Prostate gland (tissue), 2 donors: ENCODE measurements at regions not wholly inside any gene's neighbourhood (a gene's known extent, or its start where the extent isn't known, plus 50 kb on each side); places are given as distances from the start of the nearest gene placed in this dataset.

ENCODE experiments used
- DNase-seq: peaks from one replicate; pipeline ENCODE4 v3.0.0-alpha.2; 2019; ENCODE audit warnings: low spot score
- H3K27ac ChIP-seq, 2 donors: fragments of 200-600 bp; sonication (generic); 2 replicates each; pipeline ENCODE4 v1.5.1; 2017 to 2019
- H3K27me3 ChIP-seq: fragments of 200-600 bp; sonication (generic); replicated peaks from 2 replicates; pipeline ENCODE4 v1.5.1; 2019; ENCODE audit not compliant: insufficient read depth
- H3K36me3 ChIP-seq, 2 donors: fragments of 200-600 bp; sonication (generic); 1 replicate in 1 of 2; 2 replicates in 1 of 2; pipeline versions ENCODE4 v1.5.1 to v1.8.1; 2017 to 2019
- H3K4me1 ChIP-seq: fragments of 200-600 bp; sonication (generic); replicated peaks from 2 replicates; pipeline ENCODE4 v1.5.1; 2019
- H3K4me3 ChIP-seq, 2 donors: fragments of 200-600 bp; sonication (generic); 2 replicates each; pipeline ENCODE4 v1.5.1; 2017 to 2019
- H3K9me3 ChIP-seq: fragments of 200-600 bp; sonication (generic); 2 replicates; pipeline ENCODE4 v1.5.1; 2017
- CTCF ChIP-seq, 4 experiments: fragments of 200-600 bp in 2 of 4; fragments of 450-650 bp in 2 of 4; sonication (generic) in 2 of 4; IDR thresholded peaks; 1 replicate in 3 of 4; 2 replicates in 1 of 4; pipeline ENCODE4 v1.5.1; 2016 to 2019; ENCODE audit warnings: antibody characterized with exemption in 4 of 4, mild to moderate bottlenecking in 2 of 4, moderate library complexity in 2 of 4
- POLR2A ChIP-seq: fragments of 450-650 bp; IDR thresholded peaks from one replicate; pipeline ENCODE4 v1.6.1; 2016; ENCODE audit warnings: antibody characterized with exemption, mild to moderate bottlenecking
- POLR2AphosphoS5 ChIP-seq: sonication (generic); formaldehyde crosslinking; IDR thresholded peaks from one replicate; pipeline ENCODE4 v1.6.1; 2017; ENCODE audit warnings: antibody characterized with exemption
- WGBS: methylation state at CpG from one replicate; pipeline ENCODE4 v1.1.5; 2018; 5-methylcytosine and 5-hydroxymethylcytosine counted together
- intact Hi-C: fragments of 100-400 bp; cut with DNase I; formaldehyde crosslinking; loops from one replicate; pipeline ENCODE4 v1.14.2; 2022

GRCh38 chr9:12625844-12626243, 67.3 kb upstream of the TYRP1 start:
- no peak overlapping the region for H3K27ac ChIP-seq
- no peaks in the 10 kb centered on the region for H3K27me3 ChIP-seq
- H3K4me3 ChIP-seq, result no peak overlapping the region
- no peak for TF ChIP-seq CTCF (IDR thresholded peaks at IDR 0.05)
- no peak for TF ChIP-seq POLR2AphosphoS5
- TF ChIP-seq POLR2A, result no peak
- 88% methylated on average over 1 of the region's 1 CpG for WGBS
- H3K9me3 ChIP-seq, result no peaks in the 10 kb centered on the region
- DNase-seq, result no peak
- intact Hi-C loops, result no loop called here
- H3K4me1 ChIP-seq, result no peaks in the 10 kb centered on the region
- no peaks in the 10 kb centered on the region for H3K36me3 ChIP-seq

GRCh38 chr9:12627096-12627495, 66.1 kb upstream of the TYRP1 start:
- Histone ChIP-seq H3K36me3 (no peaks in the 10 kb centered on the region), H3K9me3 (no peaks in the 10 kb centered on the region), H3K27me3 (no peaks in the 10 kb centered on the region), H3K27ac (no peak overlapping the region), H3K4me3 (no peak overlapping the region), H3K4me1 (no peaks in the 10 kb centered on the region)
- intact Hi-C loops, result no loop called here
- DNase-seq, result no peak
- no peak for TF ChIP-seq CTCF (IDR thresholded peaks at IDR 0.05)
- no peak for TF ChIP-seq POLR2AphosphoS5
- TF ChIP-seq POLR2A, result no peak
- WGBS, result 54% methylated on average over 1 of the region's 1 CpG

GRCh38 chr9:12628546-12628945, 64.6 kb upstream of the TYRP1 start:
- H3K4me1 ChIP-seq, result no peaks in the 10 kb centered on the region
- 79% methylated on average over 1 of the region's 1 CpG for whole genome bisulfite sequencing
- TF ChIP-seq POLR2AphosphoS5 (no peak), CTCF (IDR thresholded peaks at IDR 0.05) (no peak), POLR2A (no peak)
- no peaks in the 10 kb centered on the region for H3K9me3 ChIP-seq
- H3K27ac ChIP-seq, result no peak overlapping the region
- H3K36me3 ChIP-seq, result no peaks in the 10 kb centered on the region
- DNase-seq, result no peak
- intact Hi-C loops, result no loop called here
- H3K27me3 ChIP-seq, result no peaks in the 10 kb centered on the region
- no peak overlapping the region for H3K4me3 ChIP-seq

GRCh38 chr9:12629067-12629466, 64.1 kb upstream of the TYRP1 start:
- intact Hi-C loops, result no loop called here
- no peaks in the 10 kb centered on the region for H3K4me1 ChIP-seq
- H3K9me3 ChIP-seq, result no peaks in the 10 kb centered on the region
- WGBS, result 89% methylated on average over 2 of the region's 2 CpGs
- H3K27ac ChIP-seq, result no peak overlapping the region
- H3K36me3 ChIP-seq, result no peaks in the 10 kb centered on the region
- TF ChIP-seq CTCF (IDR thresholded peaks at IDR 0.05) (no peak), POLR2A (no peak), POLR2AphosphoS5 (no peak)
- no peak overlapping the region for H3K4me3 ChIP-seq
- no peaks in the 10 kb centered on the region for H3K27me3 ChIP-seq
- no peak for DNase-seq

GRCh38 chr9:12631866-12632265, 61.3 kb upstream of the TYRP1 start:
- WGBS, result 62% methylated on average over 5 of the region's 5 CpGs
- Histone ChIP-seq H3K4me1 (no peaks in the 10 kb centered on the region), H3K9me3 (no peaks in the 10 kb centered on the region), H3K4me3 (no peak overlapping the region), H3K36me3 (no peaks in the 10 kb centered on the region), H3K27me3 (no peaks in the 10 kb centered on the region), H3K27ac (no peak overlapping the region)
- TF ChIP-seq POLR2A (no peak), POLR2AphosphoS5 (no peak), CTCF (IDR thresholded peaks at IDR 0.05) (no peak)
- intact Hi-C loops, result no loop called here
- no peak for DNase-seq
